GM13976 (cell line): ENCODE measurements at regions not wholly inside any gene's neighbourhood (a gene's known extent, or its start where the extent isn't known, plus 50 kb on each side); places are given as distances from the start of the nearest gene placed in this dataset.

ENCODE experiments used
- DNase-seq: peaks from one replicate; pipeline ENCODE4 v3.0.0; 2012; ENCODE audit warnings: low spot score
- in situ Hi-C: fragments of 300-500 bp; cut with MboI; formaldehyde crosslinking; loops from one replicate; pipeline ENCODE4 v1.12.0; 2022; ENCODE audit warnings: low sequenced_read_pairs, mixed read lengths, inconsistent platforms; ENCODE audit not compliant: unreplicated experiment
- TF ChIP-seq, protein P1 (sequence below): IDR thresholded peaks from 2 replicates; pipeline ENCODE4 v1.5.1; 2012; ENCODE audit warnings: borderline replicate concordance, mild to moderate bottlenecking; ENCODE audit not compliant: insufficient read depth; ENCODE audit errors: extremely low read depth, missing control alignments, control extremely low read depth

DNA sequence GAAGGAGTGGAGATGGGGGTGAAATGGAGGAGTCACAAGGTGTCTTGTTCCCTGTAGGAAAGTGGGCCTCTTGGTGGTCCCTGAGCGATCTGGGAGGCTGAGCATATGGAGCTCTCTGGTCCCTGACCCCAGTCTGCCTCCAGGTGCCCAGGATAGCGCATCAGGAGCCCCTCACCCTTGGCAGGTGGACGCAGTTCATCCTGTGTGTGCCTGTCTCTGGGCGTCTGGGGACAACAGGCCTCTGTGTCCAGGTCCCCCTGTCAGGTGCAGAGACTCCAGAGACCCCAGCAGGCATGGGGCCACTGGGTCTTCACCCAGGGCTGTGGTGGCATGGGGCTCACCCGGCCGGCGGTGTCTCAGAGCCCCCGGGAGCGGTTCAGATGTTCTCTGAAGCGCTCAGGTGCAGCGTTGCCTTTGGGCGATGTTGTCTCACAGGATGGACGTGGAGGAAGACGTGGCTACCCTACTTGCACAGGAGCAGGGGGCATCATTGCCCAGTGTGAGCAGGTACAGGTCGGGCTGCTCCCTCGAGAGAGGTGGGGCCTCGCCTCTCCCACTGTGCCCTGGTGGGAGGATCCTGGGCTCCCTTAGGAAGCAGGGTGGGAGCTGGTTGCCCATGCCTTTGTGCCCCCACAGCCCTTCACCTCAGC lies 58.1 kb upstream of the TPM4 start:
- TF ChIP-seq, protein P1, sequence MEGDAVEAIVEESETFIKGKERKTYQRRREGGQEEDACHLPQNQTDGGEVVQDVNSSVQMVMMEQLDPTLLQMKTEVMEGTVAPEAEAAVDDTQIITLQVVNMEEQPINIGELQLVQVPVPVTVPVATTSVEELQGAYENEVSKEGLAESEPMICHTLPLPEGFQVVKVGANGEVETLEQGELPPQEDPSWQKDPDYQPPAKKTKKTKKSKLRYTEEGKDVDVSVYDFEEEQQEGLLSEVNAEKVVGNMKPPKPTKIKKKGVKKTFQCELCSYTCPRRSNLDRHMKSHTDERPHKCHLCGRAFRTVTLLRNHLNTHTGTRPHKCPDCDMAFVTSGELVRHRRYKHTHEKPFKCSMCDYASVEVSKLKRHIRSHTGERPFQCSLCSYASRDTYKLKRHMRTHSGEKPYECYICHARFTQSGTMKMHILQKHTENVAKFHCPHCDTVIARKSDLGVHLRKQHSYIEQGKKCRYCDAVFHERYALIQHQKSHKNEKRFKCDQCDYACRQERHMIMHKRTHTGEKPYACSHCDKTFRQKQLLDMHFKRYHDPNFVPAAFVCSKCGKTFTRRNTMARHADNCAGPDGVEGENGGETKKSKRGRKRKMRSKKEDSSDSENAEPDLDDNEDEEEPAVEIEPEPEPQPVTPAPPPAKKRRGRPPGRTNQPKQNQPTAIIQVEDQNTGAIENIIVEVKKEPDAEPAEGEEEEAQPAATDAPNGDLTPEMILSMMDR, result no peak
- in situ Hi-C loops, result no loop called here
- peak; percentile 31 for DNase-seq

DNA sequence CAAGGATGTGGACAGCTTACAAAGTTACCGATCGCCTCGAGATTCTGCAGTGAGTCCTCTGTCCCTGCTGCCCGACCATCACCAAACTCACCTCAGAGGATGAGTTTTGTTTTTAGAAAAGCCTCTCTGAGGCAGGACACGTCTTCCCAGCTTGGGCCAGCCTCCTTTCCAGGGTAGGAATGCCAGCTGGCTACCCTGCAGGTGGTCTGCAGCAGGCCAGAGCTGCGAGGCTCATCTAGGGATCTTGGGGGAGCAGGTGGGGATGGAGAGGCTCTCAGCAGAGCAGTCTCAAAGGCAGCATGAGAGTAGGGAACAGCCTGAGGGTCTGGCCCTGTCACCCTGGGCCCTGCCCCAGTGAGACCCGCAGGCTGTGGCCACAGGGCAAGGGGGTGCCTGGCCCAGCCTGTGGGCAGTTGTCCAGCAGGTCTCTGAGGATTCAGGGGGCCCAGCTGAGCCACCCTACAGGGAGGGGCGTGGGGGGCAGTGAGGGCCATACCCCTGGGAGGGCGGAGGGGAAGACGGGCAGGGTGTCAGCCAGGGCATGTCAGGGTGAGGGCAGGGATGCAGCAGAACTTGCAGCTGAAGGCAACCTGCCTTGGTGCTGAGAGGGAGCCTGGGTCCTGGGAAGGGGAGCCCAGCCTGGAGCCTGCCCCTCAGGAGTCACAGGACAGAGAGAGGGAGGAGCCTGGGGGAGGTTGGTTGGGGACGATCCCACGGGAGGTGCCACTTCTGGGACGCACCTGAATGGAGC lies 57.3 kb upstream of the TPM4 start:
- in situ Hi-C loops, result no loop called here
- peak; percentile 21 for DNase-seq
- TF ChIP-seq, protein P1, result no peak

DNA sequence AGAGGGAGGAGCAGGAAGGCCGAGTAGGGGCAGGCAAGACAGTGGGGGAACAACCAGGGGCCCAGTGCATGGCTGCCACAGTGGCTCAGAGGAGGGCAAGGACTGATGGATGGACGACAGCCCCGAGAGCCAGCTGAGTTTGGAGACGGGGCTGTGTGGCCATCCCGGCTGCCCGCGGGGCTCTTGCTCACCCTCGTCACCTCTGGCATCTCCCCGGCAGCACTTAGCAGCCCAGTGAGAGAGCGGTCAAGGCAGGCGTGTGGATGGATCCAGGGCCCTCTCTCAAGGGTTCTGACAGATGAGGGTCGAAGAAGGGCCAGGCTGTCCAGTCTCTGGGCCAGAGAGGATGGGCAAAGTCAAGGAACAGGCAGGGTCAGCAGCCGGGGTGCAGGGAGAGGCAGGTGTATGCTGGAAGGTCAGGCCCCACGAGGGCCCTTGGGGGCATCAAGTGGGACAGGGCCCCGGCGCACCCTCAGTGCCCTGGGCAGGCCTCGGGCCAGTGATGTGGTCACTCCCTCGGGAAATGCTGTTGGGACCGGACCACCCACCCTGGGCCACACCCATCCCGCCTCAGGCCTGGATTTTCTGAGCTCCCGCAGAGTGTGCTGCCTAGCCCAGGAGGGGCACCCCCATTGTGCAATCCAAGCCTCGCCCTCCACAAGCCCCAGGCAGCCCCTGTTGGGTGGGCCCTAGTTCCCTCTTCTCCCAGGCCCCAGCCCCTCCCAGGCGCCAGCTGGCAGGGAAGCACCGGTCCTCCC lies 56.4 kb upstream of the TPM4 start:
- peak; percentile 26 for DNase-seq
- in situ Hi-C loops, result no loop called here
- TF ChIP-seq, protein P1, result no peak

DNA sequence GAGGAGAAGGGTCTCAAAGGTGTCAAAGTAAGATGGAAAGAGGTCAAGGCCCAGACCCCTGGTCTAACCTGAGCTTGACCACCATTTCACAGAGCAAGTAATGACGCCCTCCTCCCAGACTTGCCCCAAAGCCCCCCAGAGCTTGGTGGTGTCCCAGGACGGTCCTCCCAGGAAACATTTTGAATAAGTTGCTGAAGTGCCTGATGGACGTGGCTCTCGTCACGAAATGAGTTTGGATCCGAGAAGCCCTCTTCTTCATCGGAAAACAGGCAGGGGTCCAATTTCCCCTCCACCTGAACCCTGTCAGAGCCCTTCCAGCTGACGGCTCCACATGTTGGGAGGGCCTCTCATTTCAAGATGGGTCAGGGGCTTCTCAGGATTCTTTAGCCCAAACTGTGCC lies 54.5 kb upstream of the TPM4 start:
- TF ChIP-seq, protein P1, result no peak
- in situ Hi-C loops, result no loop called here
- no peak for DNase-seq

DNA sequence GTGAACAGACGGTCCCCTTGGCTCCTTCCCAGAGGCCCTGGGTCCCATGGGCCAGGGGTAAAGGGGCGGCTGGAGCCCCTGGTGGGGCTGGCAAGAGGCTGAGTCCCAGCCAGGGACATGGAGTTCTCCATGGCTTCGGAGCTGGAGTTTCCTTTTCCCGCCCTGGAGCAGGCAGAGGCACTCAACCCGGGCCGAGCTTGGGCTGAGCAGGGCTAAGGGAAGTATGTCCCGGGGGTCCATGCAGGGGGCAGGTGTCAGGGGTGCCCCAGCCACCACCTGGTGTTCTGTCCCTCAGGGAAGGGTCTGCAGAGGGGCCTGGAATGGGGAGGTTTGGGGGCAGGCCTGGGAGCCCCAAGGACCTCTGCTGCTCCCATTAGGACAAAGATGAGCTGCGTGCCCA lies 54.0 kb upstream of the TPM4 start:
- TF ChIP-seq, protein P1, result no peak
- in situ Hi-C loops, result no loop called here
- no peak for DNase-seq

DNA sequence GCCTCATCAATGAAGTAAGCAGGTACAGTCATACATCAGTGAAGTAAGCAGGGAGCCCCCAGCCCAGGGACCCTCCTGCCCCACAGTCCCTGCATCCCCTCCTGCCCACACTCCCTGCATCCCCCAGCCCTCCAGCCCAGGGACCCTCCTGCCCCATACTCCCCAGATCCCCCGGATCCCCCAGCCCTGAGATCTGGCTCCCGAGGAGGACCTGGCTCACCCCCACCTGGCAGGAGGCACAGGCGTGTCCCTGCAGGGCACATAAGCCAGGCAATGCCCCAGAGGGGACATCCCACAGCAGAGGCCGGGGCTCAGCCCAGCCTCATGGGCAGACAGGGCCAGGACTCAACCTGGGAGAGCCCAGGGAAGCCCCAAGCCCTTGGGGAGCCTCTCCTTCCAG lies 53.6 kb upstream of the TPM4 start:
- in situ Hi-C loops, result no loop called here
- TF ChIP-seq, protein P1, result no peak
- no peak for DNase-seq
